Endothelial cell (in vitro differentiated cells): ENCODE measurements at regions not wholly inside any gene's neighbourhood (a gene's known extent, or its start where the extent isn't known, plus 50 kb on each side); places are given as distances from the start of the nearest gene placed in this dataset.

Source experiments
- DNase-seq: peaks from one replicate; pipeline ENCODE4 v3.0.0; 2021; ENCODE audit warnings: low spot score
- H3K27ac Mint-ChIP-seq: one replicate; pipeline ENCODE4 v1.8.0; 2021; ENCODE audit warnings: mixed read lengths, inconsistent platforms; ENCODE audit not compliant: unreplicated experiment
- H3K27me3 Mint-ChIP-seq: one replicate; pipeline ENCODE4 v1.8.0; 2021; ENCODE audit warnings: mild to moderate bottlenecking, moderate library complexity, mixed read lengths, inconsistent platforms; ENCODE audit not compliant: unreplicated experiment
- H3K36me3 Mint-ChIP-seq: one replicate; pipeline ENCODE4 v1.8.0; 2021; ENCODE audit warnings: mild to moderate bottlenecking, low read depth, mixed read lengths, inconsistent platforms; ENCODE audit not compliant: unreplicated experiment
- H3K4me1 Mint-ChIP-seq: one replicate; pipeline ENCODE4 v1.8.0; 2021; ENCODE audit warnings: mild to moderate bottlenecking, mixed read lengths, inconsistent platforms; ENCODE audit not compliant: unreplicated experiment
- H3K4me3 Mint-ChIP-seq: one replicate; pipeline ENCODE4 v1.8.0; 2021; ENCODE audit warnings: mild to moderate bottlenecking, mixed read lengths, inconsistent platforms; ENCODE audit not compliant: unreplicated experiment
- H3K9me3 Mint-ChIP-seq: one replicate; pipeline ENCODE4 v1.8.0; 2021; ENCODE audit warnings: mixed read lengths, inconsistent platforms; ENCODE audit not compliant: unreplicated experiment
- CTCF ChIP-seq: fragments of 200-600 bp; sonication (generic); IDR thresholded peaks from one replicate; pipeline ENCODE4 v1.5.0; 2021; ENCODE audit warnings: antibody characterized with exemption; ENCODE audit not compliant: unreplicated experiment

- Mint-ChIP-seq H3K4me1 (peaks cover 23% of the 10 kb centered on the region), H3K4me3 (no peak overlapping the region), H3K27me3 (peaks cover 7% of the 10 kb centered on the region), H3K36me3 (no peaks in the 10 kb centered on the region), H3K27ac (no peak overlapping the region), H3K9me3 (no peaks in the 10 kb centered on the region)
- DNase-seq: no peak
- no peak for TF ChIP-seq CTCF
These were observed 51.5 kb downstream of the IRAG1 start for GRCh38 chr11:10641912-10642697.

GRCh38 chr11:10641177-10641911 is 52.2 kb downstream of the IRAG1 start:
- peaks cover 23% of the 10 kb centered on the region for H3K4me1 Mint-ChIP-seq
- DNase-seq: no peak
- no peak overlapping the region for H3K27ac Mint-ChIP-seq
- peaks cover 6% of the 10 kb centered on the region for H3K27me3 Mint-ChIP-seq
- no peak overlapping the region for H3K4me3 Mint-ChIP-seq
- H3K9me3 Mint-ChIP-seq: no peaks in the 10 kb centered on the region
- H3K36me3 Mint-ChIP-seq: no peaks in the 10 kb centered on the region
- TF ChIP-seq CTCF: no peak

- no peak overlapping the region for H3K4me3 Mint-ChIP-seq
- no peak for DNase-seq
- peaks cover 1% of the 10 kb centered on the region for H3K27me3 Mint-ChIP-seq
- TF ChIP-seq CTCF: no peak
- H3K27ac Mint-ChIP-seq: no peak overlapping the region
- no peaks in the 10 kb centered on the region for H3K9me3 Mint-ChIP-seq
- peaks cover 18% of the 10 kb centered on the region for H3K4me1 Mint-ChIP-seq
- no peaks in the 10 kb centered on the region for H3K36me3 Mint-ChIP-seq
These were observed 53.2 kb downstream of the IRAG1 start for GRCh38 chr11:10640308-10640707.

GRCh38 chr11:10639350-10639749 is 54.2 kb downstream of the IRAG1 start:
- no peak for DNase-seq
- peaks cover 18% of the 10 kb centered on the region for H3K4me1 Mint-ChIP-seq
- no peak overlapping the region for H3K4me3 Mint-ChIP-seq
- peaks cover 1% of the 10 kb centered on the region for H3K27me3 Mint-ChIP-seq
- TF ChIP-seq CTCF: no peak
- H3K9me3 Mint-ChIP-seq: no peaks in the 10 kb centered on the region
- H3K36me3 Mint-ChIP-seq: no peaks in the 10 kb centered on the region
- H3K27ac Mint-ChIP-seq: no peak overlapping the region
